HG03139 (cell line): ENCODE measurements at regions not wholly inside any gene's neighbourhood (a gene's known extent, or its start where the extent isn't known, plus 50 kb on each side); places are given as distances from the start of the nearest gene placed in this dataset.

Experiments
- ATAC-seq: cut with Tn5 transposase; IDR thresholded peaks from one replicate; pipeline ENCODE4 v1.9.1; 2021; ENCODE audit not compliant: unreplicated experiment

GRCh38 chr9:78781681-78782080, 484.8 kb downstream of the PSAT1 start:
- no peak for ATAC-seq

- no peak for ATAC-seq
Measured at GRCh38 chr9:78782234-78782633, 485.3 kb downstream of the PSAT1 start.

GRCh38 chr9:78782858-78783257, 485.9 kb downstream of the PSAT1 start:
- ATAC-seq, result no peak

GRCh38 chr9:78783743-78784142, 486.8 kb downstream of the PSAT1 start:
- ATAC-seq, result peak; percentile 56

- no peak for ATAC-seq
Measured at GRCh38 chr9:78786794-78787193, 489.9 kb downstream of the PSAT1 start.

GRCh38 chr9:78788101-78788500, 491.2 kb downstream of the PSAT1 start:
- ATAC-seq, result no peak

- ATAC-seq, result no peak
Measured at GRCh38 chr9:78791779-78792178, 494.9 kb downstream of the PSAT1 start.

- ATAC-seq, result no peak
Measured at GRCh38 chr9:78792745-78793144, 495.8 kb downstream of the PSAT1 start.

- ATAC-seq, result no peak
Measured at GRCh38 chr9:78805771-78806170, 508.8 kb downstream of the PSAT1 start.

GRCh38 chr9:78806492-78807160, 509.7 kb downstream of the PSAT1 start:
- no peak for ATAC-seq

- ATAC-seq, result no peak
Measured at GRCh38 chr9:78807286-78807685, 510.4 kb downstream of the PSAT1 start.

- no peak for ATAC-seq
Measured at GRCh38 chr9:78808048-78808447, 511.1 kb downstream of the PSAT1 start.

GRCh38 chr9:78811622-78812276, 514.8 kb downstream of the PSAT1 start:
- ATAC-seq, result no peak

- no peak for ATAC-seq
Measured at GRCh38 chr9:78812665-78813064, 515.7 kb downstream of the PSAT1 start.

GRCh38 chr9:78813602-78814180, 516.8 kb downstream of the PSAT1 start:
- ATAC-seq, result no peak

GRCh38 chr9:78821126-78821822, 524.3 kb downstream of the PSAT1 start:
- ATAC-seq, result peak; percentile 62

GRCh38 chr9:78826527-78826926, 529.6 kb downstream of the PSAT1 start:
- ATAC-seq, result no peak

GRCh38 chr9:78828521-78828920, 531.6 kb downstream of the PSAT1 start:
- ATAC-seq, result no peak

GRCh38 chr9:78830301-78830700, 533.4 kb downstream of the PSAT1 start:
- ATAC-seq, result no peak

GRCh38 chr9:78831726-78832125, 534.8 kb downstream of the PSAT1 start:
- ATAC-seq, result no peak

GRCh38 chr9:78835928-78836450, 539.1 kb downstream of the PSAT1 start:
- no peak for ATAC-seq

GRCh38 chr9:78839252-78839651, 542.3 kb downstream of the PSAT1 start:
- no peak for ATAC-seq
